DMS79 (cell line): ENCODE measurements at regions not wholly inside any gene's neighbourhood (a gene's known extent, or its start where the extent isn't known, plus 50 kb on each side); places are given as distances from the start of the nearest gene placed in this dataset.

Source experiments
- DNase-seq: peaks from one replicate; lab custom pipeline; 2025; lab: John Stamatoyannopoulos, UW

GRCh38 chr2:82667491-82667890 lies 1791.6 kb downstream of the SUCLG1 start:
- DNase-seq, result no peak

GRCh38 chr2:82665691-82666090 lies 1793.4 kb downstream of the SUCLG1 start:
- no peak for DNase-seq

- no peak for DNase-seq
These were observed 1802.0 kb downstream of the SUCLG1 start for GRCh38 chr2:82657106-82657505.

GRCh38 chr2:82656420-82656819 lies 1802.7 kb downstream of the SUCLG1 start:
- DNase-seq, result no peak

GRCh38 chr2:82652117-82652516 lies 1807.0 kb downstream of the SUCLG1 start:
- DNase-seq, result no peak

GRCh38 chr2:82650038-82650437 lies 1809.0 kb downstream of the SUCLG1 start:
- DNase-seq, result no peak

- DNase-seq, result no peak
These were observed 1817.4 kb downstream of the SUCLG1 start for GRCh38 chr2:82641598-82642180.

GRCh38 chr2:82636402-82637020 lies 1822.6 kb downstream of the SUCLG1 start:
- no peak for DNase-seq

GRCh38 chr2:82599021-82599420 lies 1860.1 kb downstream of the SUCLG1 start:
- DNase-seq, result no peak

- DNase-seq, result no peak
These were observed 1862.5 kb downstream of the SUCLG1 start for GRCh38 chr2:82596581-82596980.

GRCh38 chr2:82591718-82592117 lies 1867.4 kb downstream of the SUCLG1 start:
- no peak for DNase-seq

GRCh38 chr2:82576656-82577055 lies 1882.4 kb downstream of the SUCLG1 start:
- DNase-seq, result no peak

- no peak for DNase-seq
These were observed 1919.8 kb downstream of the SUCLG1 start for GRCh38 chr2:82539280-82539621.

- no peak for DNase-seq
These were observed 1920.3 kb downstream of the SUCLG1 start for GRCh38 chr2:82538590-82539279.

GRCh38 chr2:82528288-82528687 lies 1930.8 kb downstream of the SUCLG1 start:
- DNase-seq, result no peak

GRCh38 chr2:82527124-82527523 lies 1932.0 kb downstream of the SUCLG1 start:
- DNase-seq, result no peak

- DNase-seq, result no peak
These were observed 1932.8 kb downstream of the SUCLG1 start for GRCh38 chr2:82526277-82526676.

GRCh38 chr2:82525744-82526143 lies 1933.3 kb downstream of the SUCLG1 start:
- DNase-seq, result no peak

- no peak for DNase-seq
These were observed 1934.3 kb downstream of the SUCLG1 start for GRCh38 chr2:82524826-82525225.

- no peak for DNase-seq
These were observed 1947.2 kb downstream of the SUCLG1 start for GRCh38 chr2:82511894-82512293.

GRCh38 chr2:82508702-82509101 lies 1950.4 kb downstream of the SUCLG1 start:
- no peak for DNase-seq

GRCh38 chr2:82507657-82508056 lies 1951.4 kb downstream of the SUCLG1 start:
- no peak for DNase-seq

- no peak for DNase-seq
These were observed 1957.9 kb downstream of the SUCLG1 start for GRCh38 chr2:82501217-82501616.
